ENCODE measurements at regions not wholly inside any gene's neighbourhood (a gene's known extent, or its start where the extent isn't known, plus 50 kb on each side); places are given as distances from the start of the nearest gene placed in this dataset.

DNA sequence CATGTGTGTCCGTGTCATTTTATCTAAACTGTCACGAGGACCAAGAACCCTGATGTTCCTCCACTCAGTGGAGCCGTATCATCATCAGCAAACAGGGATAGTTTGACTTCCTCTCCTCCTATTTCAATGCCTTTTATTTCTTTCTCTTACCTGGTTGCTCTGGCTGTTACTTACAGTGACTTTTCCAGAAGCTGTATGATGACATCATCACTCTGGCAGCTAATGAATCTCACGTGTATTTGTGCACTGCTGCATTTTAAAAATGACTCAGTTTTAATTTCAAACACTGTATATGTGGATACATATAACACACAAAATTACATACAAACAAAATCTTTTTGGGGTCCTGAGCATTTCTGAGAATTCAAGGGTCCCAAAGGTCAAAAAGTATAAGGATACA, 481.4 kb downstream of the CDH2 start:
- Mint-ChIP-seq H3K4me3 (no peak overlapping the region), H3K27ac (no peak overlapping the region), H3K4me1 (no peaks in the 10 kb centered on the region), H3K9me3 (peaks cover 7 to 32% (median 13%) of the 10 kb centered on the region in 9 donors), H3K27me3 (no peaks in the 10 kb centered on the region), H3K36me3 (peaks cover 0 to 5% (median 0%) of the 10 kb centered on the region in 3 donors)
- POLR2A ChIA-PET: no interaction called here
- DNase-seq (no peak), ATAC-seq (no peak)

DNA sequence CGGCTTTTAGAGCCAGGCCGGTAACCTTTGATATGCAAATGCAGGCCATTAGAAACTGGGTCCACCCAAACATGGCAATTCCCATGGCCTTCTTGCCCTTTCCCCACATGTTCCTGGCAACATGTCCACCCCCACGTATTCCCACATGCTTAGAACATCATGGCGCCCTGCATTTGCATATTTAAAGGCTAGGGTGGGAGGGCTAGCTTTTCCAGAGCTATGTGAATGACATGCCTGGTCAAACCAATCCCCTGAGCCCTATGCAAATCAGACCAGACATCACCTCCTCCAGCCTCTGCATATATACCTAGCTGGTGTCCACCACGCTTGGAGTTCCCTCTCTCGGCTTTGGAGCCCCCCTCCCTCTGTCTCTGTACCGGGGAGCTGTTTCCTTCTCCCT, 481.9 kb downstream of the CDH2 start:
- no peak for DNase-seq
- H3K36me3 Mint-ChIP-seq: peaks cover 0 to 5% (median 0%) of the 10 kb centered on the region in 3 donors
- POLR2A ChIA-PET: no interaction called here
- no peak overlapping the region for H3K27ac Mint-ChIP-seq
- no peak overlapping the region for H3K4me3 Mint-ChIP-seq
- peaks cover 7 to 32% (median 13%) of the 10 kb centered on the region in 9 donors for H3K9me3 Mint-ChIP-seq
- ATAC-seq: no peak
- no peaks in the 10 kb centered on the region for H3K27me3 Mint-ChIP-seq
- H3K4me1 Mint-ChIP-seq: no peaks in the 10 kb centered on the region

DNA sequence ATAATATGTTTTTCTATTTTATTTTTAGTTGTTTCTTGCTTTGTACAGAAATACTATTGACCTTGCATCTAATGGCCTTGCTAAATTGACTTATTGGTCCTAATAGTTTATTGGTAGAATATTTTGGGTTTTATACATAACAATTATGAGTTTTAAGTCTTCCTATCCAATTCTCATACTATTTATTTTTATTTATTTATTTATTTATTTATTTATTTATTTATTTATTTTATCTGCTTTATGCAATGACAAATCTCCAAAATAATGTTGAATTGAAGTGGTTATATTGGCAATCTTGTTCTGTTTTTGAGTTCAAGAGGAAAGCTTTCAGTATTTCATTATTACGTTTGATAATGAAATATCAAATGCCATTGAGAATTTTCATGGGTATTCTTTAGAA, 488.3 kb downstream of the CDH2 start:
- H3K4me3 Mint-ChIP-seq: no peak overlapping the region
- DNase-seq (no peak), ATAC-seq (no peak)
- H3K36me3 Mint-ChIP-seq: no peaks in the 10 kb centered on the region
- no peak overlapping the region for H3K27ac Mint-ChIP-seq
- POLR2A ChIA-PET: no interaction called here
- H3K27me3 Mint-ChIP-seq: no peaks in the 10 kb centered on the region
- peaks cover 8 to 33% (median 12%) of the 10 kb centered on the region in 9 donors for H3K9me3 Mint-ChIP-seq
- no peaks in the 10 kb centered on the region for H3K4me1 Mint-ChIP-seq

GRCh38 chr18:27687351-27687979, 489.5 kb downstream of the CDH2 start:
- no peaks in the 10 kb centered on the region for H3K27me3 Mint-ChIP-seq
- no peak overlapping the region for H3K4me3 Mint-ChIP-seq
- no peaks in the 10 kb centered on the region for H3K36me3 Mint-ChIP-seq
- H3K27ac Mint-ChIP-seq: no peak overlapping the region
- no peak for DNase-seq
- POLR2A ChIA-PET: no interaction called here
- ATAC-seq: no peak
- peaks cover 4 to 25% (median 11%) of the 10 kb centered on the region in 9 donors for H3K9me3 Mint-ChIP-seq
- no peaks in the 10 kb centered on the region for H3K4me1 Mint-ChIP-seq

- Mint-ChIP-seq H3K9me3 (peaks cover 4 to 22% (median 11%) of the 10 kb centered on the region in 9 donors), H3K4me1 (no peaks in the 10 kb centered on the region), H3K27ac (no peak overlapping the region), H3K36me3 (no peaks in the 10 kb centered on the region), H3K27me3 (no peaks in the 10 kb centered on the region), H3K4me3 (no peak overlapping the region)
- POLR2A ChIA-PET: no interaction called here
- ATAC-seq (no peak), DNase-seq (no peak)
Measured at GRCh38 chr18:27685807-27686412, 491.0 kb downstream of the CDH2 start.

- H3K9me3 Mint-ChIP-seq: peaks cover 4 to 22% (median 11%) of the 10 kb centered on the region in 9 donors
- DNase-seq (no peak), ATAC-seq (no peak)
- H3K4me1 Mint-ChIP-seq: no peaks in the 10 kb centered on the region
- no peak overlapping the region for H3K27ac Mint-ChIP-seq
- no peaks in the 10 kb centered on the region for H3K36me3 Mint-ChIP-seq
- POLR2A ChIA-PET: no interaction called here
- no peaks in the 10 kb centered on the region for H3K27me3 Mint-ChIP-seq
- no peak overlapping the region for H3K4me3 Mint-ChIP-seq
Measured at GRCh38 chr18:27685091-27685490, 491.8 kb downstream of the CDH2 start.

DNA sequence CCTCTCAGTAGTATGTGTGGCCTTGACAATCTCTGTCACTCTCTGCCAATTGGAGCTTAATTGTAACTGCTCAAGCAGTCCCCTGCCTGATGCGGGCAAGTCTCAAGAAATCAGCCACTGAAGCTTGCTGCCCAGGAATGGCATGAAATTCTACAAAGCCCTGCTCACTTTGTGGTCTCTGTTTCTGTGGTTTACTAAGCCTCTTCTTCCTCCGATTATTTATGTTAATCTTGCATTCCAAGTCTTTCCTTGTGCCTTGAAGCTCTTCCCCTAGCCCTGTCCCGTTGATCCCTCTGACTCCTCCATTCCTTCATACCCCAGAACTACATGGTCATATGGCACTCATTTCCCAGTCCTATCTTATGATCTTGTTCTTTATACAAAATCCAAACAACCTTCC, 489.3 kb upstream of the CHST9 start:
- ATAC-seq (no peak), DNase-seq (no peak)
- H3K36me3 Mint-ChIP-seq: peaks cover 0 to 5% (median 0%) of the 10 kb centered on the region in 3 donors
- POLR2A ChIA-PET: no interaction called here
- no peak overlapping the region for H3K27ac Mint-ChIP-seq
- H3K4me1 Mint-ChIP-seq: no peaks in the 10 kb centered on the region
- no peaks in the 10 kb centered on the region for H3K27me3 Mint-ChIP-seq
- no peak overlapping the region for H3K4me3 Mint-ChIP-seq
- peaks cover 0 to 25% (median 7%) of the 10 kb centered on the region in 9 donors for H3K9me3 Mint-ChIP-seq

DNA sequence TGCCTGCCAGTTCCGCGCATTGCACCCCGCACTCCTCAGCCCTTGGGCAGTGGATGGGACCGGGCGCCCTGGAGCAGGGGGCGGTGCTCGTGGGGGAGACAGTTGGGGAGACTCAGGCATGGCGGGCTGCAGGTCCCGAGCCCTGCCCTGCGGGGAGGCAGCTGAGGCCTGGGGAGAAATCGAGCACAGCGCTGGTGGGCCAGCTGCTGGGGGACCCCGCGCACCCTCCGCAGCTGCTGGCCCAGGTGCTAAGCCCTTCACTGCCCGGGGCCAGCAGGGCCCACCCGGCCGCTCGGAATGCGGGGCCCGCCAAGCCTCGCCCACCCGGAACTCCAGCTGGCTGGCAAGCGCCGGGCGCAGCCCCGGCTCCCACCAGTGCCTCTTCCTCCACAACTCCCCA, 488.8 kb upstream of the CHST9 start:
- Mint-ChIP-seq H3K4me3 (no peak overlapping the region), H3K36me3 (peaks cover 0 to 5% (median 0%) of the 10 kb centered on the region in 3 donors), H3K27me3 (no peaks in the 10 kb centered on the region), H3K27ac (no peak overlapping the region), H3K4me1 (no peaks in the 10 kb centered on the region), H3K9me3 (peaks cover 0 to 25% (median 7%) of the 10 kb centered on the region in 9 donors)
- POLR2A ChIA-PET: no interaction called here
- ATAC-seq: no peak
- DNase-seq: no peak

GRCh38 chr18:27668158-27668557, 483.1 kb upstream of the CHST9 start:
- Mint-ChIP-seq H3K27me3 (no peaks in the 10 kb centered on the region), H3K36me3 (no peaks in the 10 kb centered on the region), H3K27ac (no peak overlapping the region), H3K4me3 (no peak overlapping the region), H3K4me1 (no peaks in the 10 kb centered on the region), H3K9me3 (peaks cover 0 to 6% (median 0%) of the 10 kb centered on the region in 9 donors)
- POLR2A ChIA-PET: no interaction called here
- DNase-seq: no peak
- ATAC-seq: no peak

- no peaks in the 10 kb centered on the region for H3K36me3 Mint-ChIP-seq
- H3K4me1 Mint-ChIP-seq: no peaks in the 10 kb centered on the region
- ATAC-seq (no peak), DNase-seq (no peak)
- no peak overlapping the region for H3K27ac Mint-ChIP-seq
- peaks cover 0 to 6% (median 0%) of the 10 kb centered on the region in 9 donors for H3K9me3 Mint-ChIP-seq
- POLR2A ChIA-PET: no interaction called here
- H3K27me3 Mint-ChIP-seq: no peaks in the 10 kb centered on the region
- H3K4me3 Mint-ChIP-seq: no peak overlapping the region
Measured at GRCh38 chr18:27667064-27667463, 482.0 kb upstream of the CHST9 start.

DNA sequence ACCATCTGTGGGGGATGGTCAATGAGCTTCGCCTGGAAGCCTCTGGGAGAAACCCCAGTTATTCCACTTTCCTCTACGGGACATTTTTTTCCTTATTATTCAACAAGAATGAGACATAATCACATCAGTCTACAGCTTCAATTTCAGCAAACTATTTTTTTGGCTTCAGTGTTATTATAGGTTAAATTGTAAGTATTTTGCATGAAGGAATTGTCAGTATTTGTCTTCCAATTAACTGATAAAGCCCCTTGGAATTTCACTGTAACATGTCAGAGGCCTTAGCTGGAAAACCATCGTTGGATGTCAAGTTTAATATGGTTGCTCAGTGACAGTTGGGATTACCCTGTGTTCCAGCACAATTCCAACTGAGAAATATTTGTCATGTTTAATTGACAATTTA, 480.9 kb upstream of the CHST9 start:
- DNase-seq (no peak), ATAC-seq (no peak)
- H3K27ac Mint-ChIP-seq: no peak overlapping the region
- H3K9me3 Mint-ChIP-seq: peaks cover 0 to 6% (median 0%) of the 10 kb centered on the region in 9 donors
- no peaks in the 10 kb centered on the region for H3K4me1 Mint-ChIP-seq
- H3K36me3 Mint-ChIP-seq: no peaks in the 10 kb centered on the region
- no peaks in the 10 kb centered on the region for H3K27me3 Mint-ChIP-seq
- H3K4me3 Mint-ChIP-seq: no peak overlapping the region
- POLR2A ChIA-PET: no interaction called here

DNA sequence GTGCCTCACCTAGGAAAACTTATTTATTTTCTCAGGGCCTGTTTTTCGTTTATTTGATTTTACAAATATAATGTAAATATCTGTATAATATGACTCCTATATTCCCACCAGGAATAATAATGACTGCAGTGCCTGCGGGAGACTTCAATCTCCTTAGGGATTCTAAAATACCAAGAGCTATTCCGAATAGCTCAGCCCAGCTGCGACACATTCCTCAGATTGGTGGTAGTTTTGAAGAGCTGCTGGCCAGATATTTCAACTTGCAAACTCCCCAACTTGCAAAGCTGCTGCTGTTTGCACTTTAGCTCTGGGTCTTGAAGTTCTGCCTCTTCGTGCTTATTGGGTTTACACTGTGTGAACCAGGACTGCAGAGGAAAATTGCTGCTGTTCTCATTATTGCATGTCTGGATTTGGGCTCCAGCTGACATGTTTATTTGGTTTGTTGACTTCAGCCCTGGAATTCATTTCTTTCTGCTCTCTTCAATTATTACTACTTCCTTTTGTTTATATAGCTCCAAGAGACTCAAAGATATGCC, 480.2 kb upstream of the CHST9 start:
- Mint-ChIP-seq H3K4me3 (no peak overlapping the region), H3K9me3 (peaks cover 0 to 6% (median 0%) of the 10 kb centered on the region in 9 donors), H3K36me3 (no peaks in the 10 kb centered on the region), H3K27me3 (no peaks in the 10 kb centered on the region), H3K27ac (no peak overlapping the region), H3K4me1 (no peaks in the 10 kb centered on the region)
- no peak for ATAC-seq
- POLR2A ChIA-PET: no interaction called here
- no peak for DNase-seq

- Mint-ChIP-seq H3K9me3 (peaks cover 0 to 7% (median 3%) of the 10 kb centered on the region in 9 donors), H3K4me1 (no peaks in the 10 kb centered on the region), H3K27ac (no peak overlapping the region), H3K27me3 (no peaks in the 10 kb centered on the region), H3K36me3 (no peaks in the 10 kb centered on the region), H3K4me3 (no peak overlapping the region)
- ATAC-seq (no peak), DNase-seq (no peak)
- POLR2A ChIA-PET: no interaction called here
Measured at GRCh38 chr18:27662949-27663348, 477.8 kb upstream of the CHST9 start.

GRCh38 chr18:27662537-27662936, 477.4 kb upstream of the CHST9 start:
- no peaks in the 10 kb centered on the region for H3K36me3 Mint-ChIP-seq
- ATAC-seq: no peak
- H3K4me1 Mint-ChIP-seq: no peaks in the 10 kb centered on the region
- DNase-seq: no peak
- H3K27me3 Mint-ChIP-seq: no peaks in the 10 kb centered on the region
- H3K4me3 Mint-ChIP-seq: no peak overlapping the region
- no peak overlapping the region for H3K27ac Mint-ChIP-seq
- peaks cover 0 to 7% (median 3%) of the 10 kb centered on the region in 9 donors for H3K9me3 Mint-ChIP-seq
- POLR2A ChIA-PET: no interaction called here
